GM23248 (cell line): ENCODE measurements at regions not wholly inside any gene's neighbourhood (a gene's known extent, or its start where the extent isn't known, plus 50 kb on each side); places are given as distances from the start of the nearest gene placed in this dataset.

Experiments
- EZH2 ChIP-seq: fragments of 200-600 bp; sonication (generic); IDR thresholded peaks from 2 replicates; pipeline ENCODE4 v1.6.1; 2018; ENCODE audit warnings: antibody characterized with exemption, mild to moderate bottlenecking; ENCODE audit not compliant: insufficient read depth, poor library complexity, severe bottlenecking
- EZH2phosphoT487 ChIP-seq: fragments of 200-600 bp; sonication (generic); IDR thresholded peaks from 2 replicates; pipeline ENCODE4 v1.6.1; 2018; ENCODE audit warnings: antibody characterized with exemption, moderate library complexity, mild to moderate bottlenecking, low read depth; ENCODE audit not compliant: insufficient read depth

DNA sequence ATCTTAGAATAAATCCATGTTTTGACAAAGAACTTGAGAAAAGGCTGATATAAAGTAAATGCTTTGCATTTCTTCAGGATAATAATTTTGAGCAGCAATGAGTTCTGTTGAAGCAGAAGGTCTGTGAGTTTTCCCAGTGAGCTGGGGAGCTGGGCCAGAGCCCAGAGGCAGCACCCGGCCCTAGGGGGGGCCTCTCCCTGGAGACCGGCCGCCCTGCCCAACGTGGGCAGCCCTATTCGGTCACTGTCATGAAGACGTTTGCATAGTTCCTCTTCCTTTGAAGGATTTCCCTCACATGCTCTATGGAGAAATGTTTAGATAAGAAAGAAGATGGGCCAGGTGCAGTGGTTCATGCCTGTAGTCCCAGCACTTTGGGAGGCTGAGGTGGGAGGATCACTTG is 404.8 kb downstream of the THBS2 start:
- no peak for TF ChIP-seq EZH2phosphoT487
- no peak for TF ChIP-seq EZH2
